ENCODE measurements at regions not wholly inside any gene's neighbourhood (a gene's known extent, or its start where the extent isn't known, plus 50 kb on each side); places are given as distances from the start of the nearest gene placed in this dataset.

DNA sequence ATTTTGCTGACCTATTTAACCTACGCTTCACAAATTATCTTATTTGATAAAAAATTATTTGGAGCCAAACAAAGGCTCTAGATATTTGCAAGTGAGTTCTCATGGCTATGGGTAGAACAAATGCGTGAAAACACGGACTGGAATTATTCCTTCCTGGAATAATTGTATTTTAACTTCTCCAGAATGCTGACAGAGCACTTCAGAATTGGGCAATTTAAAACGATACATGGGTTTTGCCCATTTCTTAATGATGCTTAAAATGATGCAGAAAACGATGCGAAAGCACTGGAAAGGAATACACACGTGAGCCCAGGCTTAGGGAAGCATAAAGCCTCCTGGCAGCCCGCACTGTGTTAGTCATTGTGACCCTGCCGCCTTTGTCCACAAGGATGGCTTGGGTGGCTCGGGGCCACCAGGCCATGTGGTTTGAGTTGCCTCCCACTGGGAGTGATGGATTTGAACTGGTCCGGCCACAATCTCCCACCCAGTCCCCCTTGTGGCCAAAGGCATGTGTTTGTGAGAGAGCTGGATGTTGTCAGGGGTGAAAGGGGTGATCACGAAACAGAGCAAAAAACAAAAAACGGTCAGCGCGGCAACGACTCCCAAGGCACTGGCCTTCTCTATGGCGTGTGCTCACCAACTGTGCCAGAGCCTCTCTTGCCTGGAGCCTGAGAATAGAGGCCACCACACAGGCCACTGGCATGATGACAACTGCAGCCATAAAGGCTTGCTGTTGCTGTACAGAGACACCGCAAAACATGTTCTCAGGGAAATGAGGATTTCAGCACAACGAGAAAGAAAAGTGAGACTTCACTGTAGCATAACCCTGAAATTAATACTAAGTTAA is 234.2 kb upstream of the ADAMTS16 start:
- Histone ChIP-seq H3K4me3 (ENCODE audit: low read depth, low read length, poor library complexity, severe bottlenecking) (no peak overlapping the region), H3K9me3 (ENCODE audit: low read length) (no peaks in the 10 kb centered on the region), H3K4me2 (ENCODE audit: low read length) (no peak overlapping the region), H3K4me1 (ENCODE audit: insufficient read depth, low read length, poor library complexity, severe bottlenecking) (no peaks in the 10 kb centered on the region), H3K27ac (ENCODE audit: low read depth, low read length, poor library complexity, severe bottlenecking) (no peak overlapping the region), H4K20me1 (ENCODE audit: insufficient read depth, low read length) (no peaks in the 10 kb centered on the region), H3K9me2 (ENCODE audit: insufficient read depth, low read length) (no peaks in the 10 kb centered on the region), H3K79me2 (ENCODE audit: insufficient read depth, low read depth, low read length) (no peaks in the 10 kb centered on the region), H3K36me3 (ENCODE audit: insufficient read depth, low read length) (no peaks in the 10 kb centered on the region), H2AFZ (ENCODE audit: low read length) (no peak overlapping the region)
- intact Hi-C loops (cut with micrococcal nuclease; ENCODE audit: unreplicated experiment), result no loop called here
- POLR2A ChIA-PET, result interaction anchor here (0.7 kb wide), 1 partner anchor 18 kb away, joined by 3 read pairs; no protein-coding TSS in a partner anchor
- DNase-seq (ENCODE audit: low spot score), result no peak
- CTCF ChIA-PET (ENCODE audit: unreplicated experiment), result no interaction called here
- no TSS peak for BruUV-seq (replicated peaks)
- TF ChIP-seq EZH2phosphoT487 (IDR thresholded peaks at IDR 0.05; ENCODE audit: borderline replicate concordance, low read depth, low read length), result no peak
- TF ChIP-seq, protein P1, sequence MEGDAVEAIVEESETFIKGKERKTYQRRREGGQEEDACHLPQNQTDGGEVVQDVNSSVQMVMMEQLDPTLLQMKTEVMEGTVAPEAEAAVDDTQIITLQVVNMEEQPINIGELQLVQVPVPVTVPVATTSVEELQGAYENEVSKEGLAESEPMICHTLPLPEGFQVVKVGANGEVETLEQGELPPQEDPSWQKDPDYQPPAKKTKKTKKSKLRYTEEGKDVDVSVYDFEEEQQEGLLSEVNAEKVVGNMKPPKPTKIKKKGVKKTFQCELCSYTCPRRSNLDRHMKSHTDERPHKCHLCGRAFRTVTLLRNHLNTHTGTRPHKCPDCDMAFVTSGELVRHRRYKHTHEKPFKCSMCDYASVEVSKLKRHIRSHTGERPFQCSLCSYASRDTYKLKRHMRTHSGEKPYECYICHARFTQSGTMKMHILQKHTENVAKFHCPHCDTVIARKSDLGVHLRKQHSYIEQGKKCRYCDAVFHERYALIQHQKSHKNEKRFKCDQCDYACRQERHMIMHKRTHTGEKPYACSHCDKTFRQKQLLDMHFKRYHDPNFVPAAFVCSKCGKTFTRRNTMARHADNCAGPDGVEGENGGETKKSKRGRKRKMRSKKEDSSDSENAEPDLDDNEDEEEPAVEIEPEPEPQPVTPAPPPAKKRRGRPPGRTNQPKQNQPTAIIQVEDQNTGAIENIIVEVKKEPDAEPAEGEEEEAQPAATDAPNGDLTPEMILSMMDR (conservative IDR thresholded peaks at IDR 0.05; ENCODE audit: low read length), result no peak

DNA sequence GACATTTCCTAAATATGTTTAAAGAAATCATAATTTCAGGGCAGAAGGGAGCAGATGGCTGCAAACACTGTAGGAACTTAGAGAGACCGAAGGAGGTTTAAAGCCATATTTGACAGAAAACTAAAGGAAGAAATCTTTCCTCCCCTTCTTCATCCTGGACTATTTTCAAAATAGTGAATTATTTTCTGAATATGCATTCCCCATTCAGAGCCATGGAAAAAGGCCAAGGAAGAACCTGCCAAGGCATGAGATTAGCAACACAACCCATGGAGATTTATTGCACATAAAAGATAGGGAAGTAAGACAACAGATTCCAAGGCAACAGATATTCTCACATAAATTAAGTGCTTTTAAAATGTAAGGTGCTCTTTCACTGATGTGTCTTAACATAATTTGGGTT is 233.3 kb upstream of the ADAMTS16 start:
- no peak overlapping the region for H3K4me2 ChIP-seq (ENCODE audit: low read length)
- no peaks in the 10 kb centered on the region for H3K4me1 ChIP-seq (ENCODE audit: insufficient read depth, low read length, poor library complexity, severe bottlenecking)
- BruUV-seq (replicated peaks), result no TSS peak
- TF ChIP-seq, protein P1 (conservative IDR thresholded peaks at IDR 0.05; ENCODE audit: low read length), result no peak
- no peak for TF ChIP-seq EZH2phosphoT487 (IDR thresholded peaks at IDR 0.05; ENCODE audit: borderline replicate concordance, low read depth, low read length)
- H3K36me3 ChIP-seq (ENCODE audit: insufficient read depth, low read length), result no peaks in the 10 kb centered on the region
- no peaks in the 10 kb centered on the region for H3K79me2 ChIP-seq (ENCODE audit: insufficient read depth, low read depth, low read length)
- H3K4me3 ChIP-seq (ENCODE audit: low read depth, low read length, poor library complexity, severe bottlenecking), result no peak overlapping the region
- no peak for DNase-seq (ENCODE audit: low spot score)
- ChIA-PET CTCF (ENCODE audit: unreplicated experiment) (no interaction called here), POLR2A (interaction anchor here (0.6 kb wide), 1 partner anchor 846 kb away, joined by 4 read pairs; no protein-coding TSS in a partner anchor)
- no peaks in the 10 kb centered on the region for H4K20me1 ChIP-seq (ENCODE audit: insufficient read depth, low read length)
- H3K9me2 ChIP-seq (ENCODE audit: insufficient read depth, low read length), result no peaks in the 10 kb centered on the region
- no peak overlapping the region for H3K27ac ChIP-seq (ENCODE audit: low read depth, low read length, poor library complexity, severe bottlenecking)
- no peaks in the 10 kb centered on the region for H3K9me3 ChIP-seq (ENCODE audit: low read length)
- intact Hi-C loops (cut with micrococcal nuclease; ENCODE audit: unreplicated experiment), result no loop called here
- H2AFZ ChIP-seq (ENCODE audit: low read length), result no peak overlapping the region

DNA sequence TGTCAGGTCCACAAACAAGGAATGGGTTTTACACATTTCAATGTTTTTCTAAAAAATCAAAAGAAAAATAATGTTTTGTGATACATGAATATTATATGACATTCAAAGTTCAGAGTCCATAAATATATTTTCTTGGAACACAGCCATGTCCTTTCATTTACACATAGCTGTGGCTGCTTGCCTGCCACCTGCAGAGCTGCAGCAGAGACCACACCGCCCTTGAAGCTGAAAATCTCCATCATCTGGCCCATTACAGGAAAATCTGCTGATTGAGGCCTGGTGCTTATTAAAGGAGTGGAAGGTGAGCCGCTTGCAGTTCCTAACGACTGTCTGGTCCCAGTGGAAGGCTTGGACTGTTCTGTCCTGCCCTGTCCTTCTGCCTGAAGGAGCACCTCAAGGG is 232.6 kb upstream of the ADAMTS16 start:
- no peak for DNase-seq (ENCODE audit: low spot score)
- H3K4me2 ChIP-seq (ENCODE audit: low read length), result no peak overlapping the region
- intact Hi-C loops (cut with micrococcal nuclease; ENCODE audit: unreplicated experiment), result no loop called here
- H2AFZ ChIP-seq (ENCODE audit: low read length), result no peak overlapping the region
- ChIA-PET CTCF (ENCODE audit: unreplicated experiment) (no interaction called here), POLR2A (no interaction called here)
- no TSS peak for BruUV-seq (replicated peaks)
- TF ChIP-seq, protein P1 (conservative IDR thresholded peaks at IDR 0.05; ENCODE audit: low read length), result no peak
- no peak for TF ChIP-seq EZH2phosphoT487 (IDR thresholded peaks at IDR 0.05; ENCODE audit: borderline replicate concordance, low read depth, low read length)
- H3K4me3 ChIP-seq (ENCODE audit: low read depth, low read length, poor library complexity, severe bottlenecking), result no peak overlapping the region
- H3K27ac ChIP-seq (ENCODE audit: low read depth, low read length, poor library complexity, severe bottlenecking), result no peak overlapping the region
- no peaks in the 10 kb centered on the region for H3K79me2 ChIP-seq (ENCODE audit: insufficient read depth, low read depth, low read length)
- no peaks in the 10 kb centered on the region for H3K36me3 ChIP-seq (ENCODE audit: insufficient read depth, low read length)
- no peaks in the 10 kb centered on the region for H3K9me2 ChIP-seq (ENCODE audit: insufficient read depth, low read length)
- no peaks in the 10 kb centered on the region for H4K20me1 ChIP-seq (ENCODE audit: insufficient read depth, low read length)
- H3K9me3 ChIP-seq (ENCODE audit: low read length), result no peaks in the 10 kb centered on the region
- no peaks in the 10 kb centered on the region for H3K4me1 ChIP-seq (ENCODE audit: insufficient read depth, low read length, poor library complexity, severe bottlenecking)

Data from OCI-LY7 (cell line).